Panc1 (cell line): ENCODE measurements at regions not wholly inside any gene's neighbourhood (a gene's known extent, or its start where the extent isn't known, plus 50 kb on each side); places are given as distances from the start of the nearest gene placed in this dataset.

Experiments used
- CTCF ChIP-seq: fragments of 450-650 bp; IDR thresholded peaks from 2 replicates; pipeline ENCODE4 v1.5.1; 2017; ENCODE audit warnings: mild to moderate bottlenecking
- TF ChIP-seq, protein P1 (sequence below), 2 experiments: IDR thresholded peaks; 2 replicates each; pipeline ENCODE4 v1.6.1; 2011 to 2012; ENCODE audit warnings: low read depth in 2 of 2, control low read depth in 1 of 2, low read length in 1 of 2, mild to moderate bottlenecking in 1 of 2, moderate library complexity in 1 of 2; ENCODE audit not compliant: insufficient read depth in 1 of 2

DNA sequence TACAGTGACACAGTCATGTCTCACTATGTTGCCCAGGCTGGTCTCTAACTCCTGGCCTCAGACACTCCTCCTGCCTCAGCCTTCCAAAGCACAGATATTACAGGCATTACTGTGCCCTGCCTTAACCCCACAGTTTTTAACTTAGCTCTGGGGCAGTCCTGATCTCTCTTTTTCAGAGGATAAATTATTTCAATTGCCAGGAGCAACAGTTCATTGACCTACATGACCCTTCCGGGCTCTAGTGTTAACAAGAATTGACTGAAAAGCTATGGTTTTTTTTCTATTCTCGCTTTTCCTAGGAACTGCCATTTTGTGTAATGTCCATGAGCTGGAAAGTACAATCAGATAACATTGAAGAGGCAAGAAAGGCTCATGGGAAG is 92.8 kb downstream of the HNRNPLL start:
- no peak for TF ChIP-seq CTCF
- TF ChIP-seq, protein P1, sequence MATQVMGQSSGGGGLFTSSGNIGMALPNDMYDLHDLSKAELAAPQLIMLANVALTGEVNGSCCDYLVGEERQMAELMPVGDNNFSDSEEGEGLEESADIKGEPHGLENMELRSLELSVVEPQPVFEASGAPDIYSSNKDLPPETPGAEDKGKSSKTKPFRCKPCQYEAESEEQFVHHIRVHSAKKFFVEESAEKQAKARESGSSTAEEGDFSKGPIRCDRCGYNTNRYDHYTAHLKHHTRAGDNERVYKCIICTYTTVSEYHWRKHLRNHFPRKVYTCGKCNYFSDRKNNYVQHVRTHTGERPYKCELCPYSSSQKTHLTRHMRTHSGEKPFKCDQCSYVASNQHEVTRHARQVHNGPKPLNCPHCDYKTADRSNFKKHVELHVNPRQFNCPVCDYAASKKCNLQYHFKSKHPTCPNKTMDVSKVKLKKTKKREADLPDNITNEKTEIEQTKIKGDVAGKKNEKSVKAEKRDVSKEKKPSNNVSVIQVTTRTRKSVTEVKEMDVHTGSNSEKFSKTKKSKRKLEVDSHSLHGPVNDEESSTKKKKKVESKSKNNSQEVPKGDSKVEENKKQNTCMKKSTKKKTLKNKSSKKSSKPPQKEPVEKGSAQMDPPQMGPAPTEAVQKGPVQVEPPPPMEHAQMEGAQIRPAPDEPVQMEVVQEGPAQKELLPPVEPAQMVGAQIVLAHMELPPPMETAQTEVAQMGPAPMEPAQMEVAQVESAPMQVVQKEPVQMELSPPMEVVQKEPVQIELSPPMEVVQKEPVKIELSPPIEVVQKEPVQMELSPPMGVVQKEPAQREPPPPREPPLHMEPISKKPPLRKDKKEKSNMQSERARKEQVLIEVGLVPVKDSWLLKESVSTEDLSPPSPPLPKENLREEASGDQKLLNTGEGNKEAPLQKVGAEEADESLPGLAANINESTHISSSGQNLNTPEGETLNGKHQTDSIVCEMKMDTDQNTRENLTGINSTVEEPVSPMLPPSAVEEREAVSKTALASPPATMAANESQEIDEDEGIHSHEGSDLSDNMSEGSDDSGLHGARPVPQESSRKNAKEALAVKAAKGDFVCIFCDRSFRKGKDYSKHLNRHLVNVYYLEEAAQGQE (IDR thresholded peaks at IDR 0.05; ENCODE audit: insufficient read depth in 1 of 2, low read depth in 2 of 2, low read length in 1 of 2): no peak
